H1 (cell line): ENCODE measurements at regions not wholly inside any gene's neighbourhood (a gene's known extent, or its start where the extent isn't known, plus 50 kb on each side); places are given as distances from the start of the nearest gene placed in this dataset.

Experiments
- CTCF ChIA-PET: fragments of 300-600 bp; sonication (Branson Sonifier 250); formaldehyde crosslinking; loops from one replicate; lab custom pipeline; 2021; ENCODE audit not compliant: partially characterized antibody; lab: Charles Lee
- POLR2A ChIA-PET: fragments of 300-600 bp; sonication (Branson Sonifier 250); formaldehyde crosslinking; loops from one replicate; lab custom pipeline; 2021; ENCODE audit warnings: inconsistent platforms; ENCODE audit not compliant: partially characterized antibody; lab: Charles Lee
- DNase-seq, 2 experiments: peaks; one replicate each; pipeline versions ENCODE4 v3.0.0 to v3.0.0-alpha.2; 2010 to 2022; ENCODE audit warnings: low spot score in 2 of 2, low read depth in 1 of 2, mixed read lengths in 1 of 2
- FAIRE-seq: peaks from 2 replicates; lab custom pipeline; 2011; peaks lifted over from hg19 to GRCh38; lab: Jason Lieb, UNC
- H2AFZ ChIP-seq: 2 replicates; pipeline ENCODE4 v1.8.1; 2012; ENCODE audit warnings: low read length, inconsistent platforms
- H2AK5ac ChIP-seq: 2 replicates; pipeline ENCODE4 v1.6.1; 2013; ENCODE audit warnings: low read depth, low read length
- H2BK120ac ChIP-seq: replicated peaks from 2 replicates; pipeline ENCODE3; 2013; ENCODE audit warnings: low read depth, low read length, inconsistent platforms
- H2BK12ac ChIP-seq: 2 replicates; pipeline ENCODE4 v1.6.1; 2013; ENCODE audit warnings: low read depth, low read length
- H2BK15ac ChIP-seq: 2 replicates; pipeline ENCODE4 v1.6.1; 2013; ENCODE audit warnings: low read length
- H2BK20ac ChIP-seq: 2 replicates; pipeline ENCODE4 v1.6.1; 2013; ENCODE audit warnings: low read length
- H2BK5ac ChIP-seq: 2 replicates; pipeline ENCODE4 v1.6.1; 2013; ENCODE audit warnings: low read depth, low read length
- H3K14ac ChIP-seq: 2 replicates; pipeline ENCODE4 v1.6.1; 2013; ENCODE audit warnings: inconsistent platforms; ENCODE audit not compliant: insufficient read length
- H3K18ac ChIP-seq: 2 replicates; pipeline ENCODE4 v1.6.1; 2013; ENCODE audit warnings: low read length; ENCODE audit errors: extremely low read depth
- H3K23ac ChIP-seq: 2 replicates; pipeline ENCODE4 v1.6.1; 2013; ENCODE audit warnings: inconsistent platforms; ENCODE audit not compliant: insufficient read length
- H3K23me2 ChIP-seq: 2 replicates; pipeline ENCODE4 v1.6.1; 2013; ENCODE audit warnings: low read depth, low read length
- H3K27ac ChIP-seq: 2 replicates; pipeline ENCODE4 v1.6.1; 2011; ENCODE audit warnings: low read depth, low read length, inconsistent platforms
- H3K27me3 ChIP-seq, 4 experiments: replicated peaks in 1 of 4; 1 replicate in 1 of 4; 2 replicates in 3 of 4; pipeline versions ENCODE4 v1.6.1 to v1.8.1; 2011 to 2013; ENCODE audit warnings: low read length in 3 of 4, mild to moderate bottlenecking in 3 of 4, inconsistent platforms in 2 of 4, mixed read lengths in 2 of 4, moderate library complexity in 1 of 4; ENCODE audit not compliant: control insufficient read depth in 3 of 4, insufficient read depth in 3 of 4; ENCODE audit errors: extremely low read depth in 1 of 4
- H3K36me3 ChIP-seq, 4 experiments: 2 replicates each; pipeline versions ENCODE4 v1.6.1 to v1.8.1; 2011 to 2013; ENCODE audit warnings: mild to moderate bottlenecking in 4 of 4, low read length in 3 of 4, moderate library complexity in 2 of 4, control low read depth in 1 of 4, inconsistent platforms in 1 of 4; ENCODE audit not compliant: insufficient read depth in 4 of 4, control insufficient read depth in 2 of 4
- H3K4ac ChIP-seq: replicated peaks from 2 replicates; pipeline ENCODE3; 2013; ENCODE audit warnings: low read length, low read depth, mixed read lengths, inconsistent platforms; ENCODE audit not compliant: insufficient read length
- H3K4me1 ChIP-seq, 4 experiments: replicated peaks in 1 of 4; 1 replicate in 1 of 4; 2 replicates in 3 of 4; pipeline versions ENCODE4 v1.6.1 to v1.8.1; 2011 to 2013; ENCODE audit warnings: low read length in 3 of 4, inconsistent platforms in 2 of 4, mixed read lengths in 1 of 4; ENCODE audit not compliant: insufficient read depth in 4 of 4, control insufficient read depth in 3 of 4
- H3K4me2 ChIP-seq, 2 experiments: 2 replicates each; pipeline versions ENCODE4 v1.6.1 to v1.8.1; 2011 to 2013; ENCODE audit warnings: low read depth in 2 of 2, low read length in 2 of 2, control low read depth in 1 of 2, inconsistent platforms in 1 of 2, mild to moderate bottlenecking in 1 of 2; ENCODE audit not compliant: insufficient read depth in 1 of 2
- H3K4me3 ChIP-seq, 4 experiments: fragments of 200-600, 300-600 bp in 1 of 4; sonication (generic), shearing (Covaris generic), sonication (Bioruptor Twin) in 1 of 4; 2 replicates each; pipeline versions ENCODE4 v1.5.1 to v1.8.1; 2011 to 2016; ENCODE audit warnings: low read length in 4 of 4, low read depth in 3 of 4, control low read depth in 2 of 4, inconsistent platforms in 2 of 4, mild to moderate bottlenecking in 2 of 4, mixed read lengths in 1 of 4, moderate library complexity in 1 of 4; ENCODE audit not compliant: insufficient read depth in 2 of 4; ENCODE audit errors: extremely low read depth in 1 of 4
- H3K56ac ChIP-seq: replicated peaks from 2 replicates; pipeline ENCODE3; 2013; ENCODE audit warnings: low read depth, mild to moderate bottlenecking, mixed read lengths, low read length, inconsistent platforms; ENCODE audit not compliant: insufficient read length
- H3K79me1 ChIP-seq: 2 replicates; pipeline ENCODE4 v1.6.1; 2013; ENCODE audit warnings: low read depth, low read length, control low read depth
- H3K79me2 ChIP-seq, 2 experiments: 2 replicates each; pipeline versions ENCODE4 v1.6.1 to v1.8.1; 2012 to 2013; ENCODE audit warnings: low read length in 2 of 2, mild to moderate bottlenecking in 2 of 2, inconsistent platforms in 1 of 2; ENCODE audit not compliant: insufficient read depth in 2 of 2, control insufficient read depth in 1 of 2
- H3K9ac ChIP-seq, 4 experiments: replicated peaks in 1 of 4; 1 replicate in 1 of 4; 2 replicates in 3 of 4; pipeline versions ENCODE4 v1.6.1 to v1.8.1; 2011 to 2013; ENCODE audit warnings: low read depth in 3 of 4, low read length in 3 of 4, control low read depth in 2 of 4, mild to moderate bottlenecking in 2 of 4, moderate library complexity in 2 of 4, inconsistent platforms in 1 of 4; ENCODE audit errors: extremely low read depth in 1 of 4
- H3K9me3 ChIP-seq, 2 experiments: 2 replicates each; pipeline versions ENCODE4 v1.6.1 to v1.8.1; 2012 to 2013; ENCODE audit warnings: mild to moderate bottlenecking in 2 of 2, moderate library complexity in 2 of 2, control low read depth in 1 of 2, inconsistent platforms in 1 of 2, low read depth in 1 of 2, low read length in 1 of 2, mixed read lengths in 1 of 2; ENCODE audit not compliant: insufficient read depth in 2 of 2
- H4K20me1 ChIP-seq, 2 experiments: replicated peaks in 1 of 2; 2 replicates each; pipeline versions ENCODE3 to v1.8.1; 2011 to 2013; ENCODE audit warnings: inconsistent platforms in 2 of 2, low read length in 2 of 2, mild to moderate bottlenecking in 1 of 2; ENCODE audit not compliant: insufficient read depth in 2 of 2, control insufficient read depth in 1 of 2
- H4K5ac ChIP-seq: 2 replicates; pipeline ENCODE4 v1.6.1; 2013; ENCODE audit warnings: low read length, low read depth, mixed read lengths, inconsistent platforms; ENCODE audit not compliant: insufficient read length
- H4K8ac ChIP-seq: 2 replicates; pipeline ENCODE4 v1.8.0; 2013; ENCODE audit warnings: mild to moderate bottlenecking, moderate library complexity, low read length, inconsistent platforms; ENCODE audit not compliant: insufficient read depth; ENCODE audit errors: extremely low read depth
- H4K91ac ChIP-seq: replicated peaks from 2 replicates; pipeline ENCODE3; 2013; ENCODE audit warnings: low read length, mixed read lengths, inconsistent platforms; ENCODE audit not compliant: insufficient read length
- ASH2L ChIP-seq: fragments of 200-600, 300-600 bp; sonication (generic); IDR thresholded peaks from one replicate; pipeline ENCODE4 v1.7.1; 2017; ENCODE audit warnings: low read length
- ATF3 ChIP-seq: IDR thresholded peaks from 2 replicates; pipeline ENCODE4 v1.6.1; 2011; ENCODE audit warnings: low read depth, mild to moderate bottlenecking, low read length; ENCODE audit not compliant: insufficient read depth
- BRCA1 ChIP-seq: IDR thresholded peaks from 2 replicates; pipeline ENCODE4 v1.6.1; 2012; ENCODE audit warnings: low read depth, low read length, improper control_type of control experiment
- CEBPB ChIP-seq: IDR thresholded peaks from 2 replicates; pipeline ENCODE4 v1.6.1; 2012; ENCODE audit warnings: low read depth, low read length
- EGR1 ChIP-seq: IDR thresholded peaks from 2 replicates; pipeline ENCODE4 v1.6.1; 2011; ENCODE audit warnings: low read depth, low read length, borderline replicate concordance
- FOSL1 ChIP-seq: IDR thresholded peaks from 2 replicates; pipeline ENCODE4 v1.6.1; 2011; ENCODE audit warnings: mild to moderate bottlenecking, low read depth, low read length, moderate library complexity; ENCODE audit not compliant: insufficient read depth
- GTF2F1 ChIP-seq: IDR thresholded peaks from 2 replicates; pipeline ENCODE4 v1.6.1; 2012; ENCODE audit warnings: low read depth, low read length, improper control_type of control experiment, borderline replicate concordance
- NRF1 ChIP-seq: IDR thresholded peaks from 2 replicates; pipeline ENCODE4 v1.6.1; 2011; ENCODE audit warnings: mild to moderate bottlenecking, low read depth, low read length, improper control_type of control experiment
- POU5F1 ChIP-seq: IDR thresholded peaks from 2 replicates; pipeline ENCODE4 v1.6.1; 2011; ENCODE audit warnings: low read depth, mild to moderate bottlenecking, low read length, moderate library complexity
- RFX5 ChIP-seq: IDR thresholded peaks from 2 replicates; pipeline ENCODE4 v1.6.1; 2011; ENCODE audit warnings: low read depth, low read length, improper control_type of control experiment, borderline replicate concordance
- RNF2 ChIP-seq: fragments of 200-900, 300-1000 bp; sonication (generic); IDR thresholded peaks from 2 replicates; pipeline ENCODE4 v1.7.1; 2016; ENCODE audit warnings: borderline replicate concordance, low read depth, mild to moderate bottlenecking, antibody characterized with exemption, low read length; ENCODE audit not compliant: poor library complexity, severe bottlenecking; ENCODE audit errors: missing control alignments
- SIX5 ChIP-seq: IDR thresholded peaks from 2 replicates; pipeline ENCODE4 v1.6.1; 2011; ENCODE audit warnings: mild to moderate bottlenecking, low read depth, low read length
- SRF ChIP-seq: IDR thresholded peaks from 2 replicates; pipeline ENCODE4 v1.6.1; 2011; ENCODE audit warnings: mild to moderate bottlenecking, low read depth, low read length, moderate library complexity
- SUZ12 ChIP-seq: fragments of 200-600 bp; sonication (generic); IDR thresholded peaks from 2 replicates; pipeline ENCODE4 v1.6.1; 2012; ENCODE audit warnings: mild to moderate bottlenecking, inconsistent platforms, low read length, moderate library complexity, mixed read lengths
- TAF7 ChIP-seq: optimal IDR thresholded peaks from 2 replicates; pipeline ENCODE3; 2011; ENCODE audit warnings: low read depth, mild to moderate bottlenecking, inconsistent platforms, low read length, moderate library complexity, borderline replicate concordance
- YY1 ChIP-seq: IDR thresholded peaks from 2 replicates; pipeline ENCODE4 v1.6.1; 2011; ENCODE audit warnings: low read depth, mild to moderate bottlenecking, low read length
- WGBS, 2 experiments: shearing (Covaris generic) in 1 of 2; methylation state at CpG; one replicate each; pipeline versions ENCODE4 v1.1.6 to v1.1.7; 2013 to 2015; ENCODE audit warnings: low lambda C conversion rate in 2 of 2, mixed read lengths in 2 of 2, inconsistent platforms in 1 of 2, low coverage in 1 of 2, missing lambda C conversion rate in 1 of 2; ENCODE audit not compliant: insufficient replicate concordance in 2 of 2, insufficient coverage in 1 of 2, insufficient read length in 1 of 2; ENCODE audit errors: extremely low coverage in 1 of 2, missing lambda C conversion rate in 1 of 2; 5-methylcytosine and 5-hydroxymethylcytosine counted together

GRCh38 chr12:24701343-24701742 lies 247.6 kb downstream of the BCAT1 start:
- Histone ChIP-seq H3K36me3 (no peaks in the 10 kb centered on the region), H3K23me2 (no peaks in the 10 kb centered on the region), H3K79me2 (no peaks in the 10 kb centered on the region), H3K9ac (no peak overlapping the region), H3K4me1 (no peaks in the 10 kb centered on the region), H3K18ac (no peak overlapping the region), H4K91ac (no peak overlapping the region), H3K79me1 (no peaks in the 10 kb centered on the region), H3K23ac (no peak overlapping the region), H2AK5ac (no peak overlapping the region), H3K56ac (no peak overlapping the region), H2BK20ac (no peak overlapping the region), H3K14ac (no peak overlapping the region), H3K27ac (no peak overlapping the region), H4K20me1 (no peaks in the 10 kb centered on the region), H3K4me2 (no peak overlapping the region), H2BK120ac (no peak overlapping the region), H2BK5ac (no peak overlapping the region), H2BK12ac (no peak overlapping the region), H2AFZ (no peak overlapping the region), H3K4ac (no peak overlapping the region), H4K5ac (no peak overlapping the region), H4K8ac (no peak overlapping the region), H3K9me3 (no peaks in the 10 kb centered on the region; a peak in 1 of 4 replicates), H3K4me3 (no peak overlapping the region), H3K27me3 (no peaks in the 10 kb centered on the region), H2BK15ac (no peak overlapping the region)
- FAIRE-seq (no peak), DNase-seq (no peak)
- POLR2A ChIA-PET: no interaction called here
- CTCF ChIA-PET: no interaction called here
- WGBS, 2 experiments: 87% methylated on average over 3 of the region's 3 CpGs; no CpG with 5 or more reads in 1 of the 2 experiments
- TF ChIP-seq ATF3 (no peak), RNF2 (no peak), NRF1 (no peak), GTF2F1 (no peak), SIX5 (no peak), TAF7 (no peak), YY1 (no peak), SRF (no peak), EGR1 (no peak), FOSL1 (no peak), ASH2L (no peak), SUZ12 (no peak), CEBPB (no peak), RFX5 (no peak), POU5F1 (no peak), BRCA1 (no peak)
